Erythroblast (primary cell): ENCODE measurements at regions not wholly inside any gene's neighbourhood (a gene's known extent, or its start where the extent isn't known, plus 50 kb on each side); places are given as distances from the start of the nearest gene placed in this dataset.

Experiments
- GATA1 ChIP-seq: IDR thresholded peaks from 2 replicates; pipeline ENCODE4 v1.6.1; 2011; ENCODE audit warnings: low read depth, mild to moderate bottlenecking, control low read depth, low read length, moderate library complexity
- POLR2A ChIP-seq: IDR thresholded peaks from 2 replicates; pipeline ENCODE4 v1.6.1; 2011; ENCODE audit warnings: mild to moderate bottlenecking, low read length

DNA sequence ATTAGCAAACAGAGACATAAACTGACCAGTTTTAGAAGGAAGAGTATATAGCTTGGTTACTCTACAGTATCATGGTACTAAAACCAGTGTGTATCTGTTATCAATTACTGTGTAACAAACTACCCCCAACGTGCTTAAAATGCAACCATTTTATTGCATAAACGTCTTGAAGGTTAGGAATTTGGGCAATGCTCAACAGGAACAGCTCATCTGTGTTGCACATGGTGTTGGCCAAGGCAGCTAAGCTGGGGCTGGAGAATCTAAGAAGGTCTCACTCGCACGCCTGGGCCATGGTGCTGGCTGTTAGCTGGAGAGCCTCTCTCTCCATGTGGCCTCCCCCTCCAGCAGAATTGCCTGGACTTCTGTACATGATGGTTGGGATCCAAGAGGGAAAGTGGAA, 81.2 kb upstream of the THBS1 start:
- TF ChIP-seq POLR2A (no peak), GATA1 (no peak)
